ENCODE measurements at regions not wholly inside any gene's neighbourhood (a gene's known extent, or its start where the extent isn't known, plus 50 kb on each side); places are given as distances from the start of the nearest gene placed in this dataset.

DNA sequence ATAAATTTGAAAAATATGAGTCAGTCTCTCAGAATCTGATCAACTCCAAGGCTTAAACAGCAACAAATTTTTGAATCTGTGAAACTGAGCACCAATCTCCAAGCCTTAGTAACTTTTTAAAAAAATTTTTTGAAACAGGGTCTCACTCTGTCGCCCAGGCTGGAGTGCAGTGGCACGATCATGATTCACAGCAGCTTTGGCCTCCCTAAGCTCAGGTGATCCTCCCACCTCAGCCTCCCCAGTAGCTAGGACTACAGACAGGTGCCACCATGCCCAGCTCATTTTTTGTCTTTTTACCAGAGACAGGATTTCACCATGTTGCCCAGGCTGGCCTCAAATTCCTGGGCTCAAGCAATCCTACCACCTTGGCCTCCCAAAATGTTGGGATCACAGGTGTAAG lies 207.9 kb upstream of the TCF21 start:
- Histone ChIP-seq H3K79me2 (replicated peaks; ENCODE audit: insufficient read depth, low read length) (no peaks in the 10 kb centered on the region), H3K9ac (ENCODE audit: low read length) (no peak overlapping the region), H3F3A (ENCODE audit: insufficient read depth, low read length, poor library complexity, severe bottlenecking) (no peaks in the 10 kb centered on the region), H3K36me3 (ENCODE audit: insufficient read depth, low read length) (no peaks in the 10 kb centered on the region), H2AFZ (ENCODE audit: low read depth, low read length) (no peak overlapping the region), H3K27me3 (ENCODE audit: insufficient read depth, low read depth, low read length) (no peaks in the 10 kb centered on the region), H3K9me3 (ENCODE audit: low read length) (no peaks in the 10 kb centered on the region), H4K20me1 (ENCODE audit: insufficient read depth) (no peaks in the 10 kb centered on the region), H3K27ac (ENCODE audit: low read length) (no peak overlapping the region), H3K9me2 (ENCODE audit: insufficient read depth, low read length) (no peaks in the 10 kb centered on the region), H3K4me2 (ENCODE audit: low read length) (no peak overlapping the region), H3K4me3 (ENCODE audit: low read length) (no peak overlapping the region)
- TF ChIP-seq CTCF (IDR thresholded peaks at IDR 0.05; ENCODE audit: poor library complexity, severe bottlenecking), result no peak
- no peak for TF ChIP-seq EZH2 (IDR thresholded peaks at IDR 0.05; ENCODE audit: borderline replicate concordance, insufficient read depth, low read length, poor library complexity, severe bottlenecking)
- TF ChIP-seq POLR2AphosphoS5 (IDR thresholded peaks at IDR 0.05), result no peak
- TF ChIP-seq EP300 (conservative IDR thresholded peaks at IDR 0.05; ENCODE audit: poor library complexity, severe bottlenecking), result no peak
- TF ChIP-seq, protein P1, sequence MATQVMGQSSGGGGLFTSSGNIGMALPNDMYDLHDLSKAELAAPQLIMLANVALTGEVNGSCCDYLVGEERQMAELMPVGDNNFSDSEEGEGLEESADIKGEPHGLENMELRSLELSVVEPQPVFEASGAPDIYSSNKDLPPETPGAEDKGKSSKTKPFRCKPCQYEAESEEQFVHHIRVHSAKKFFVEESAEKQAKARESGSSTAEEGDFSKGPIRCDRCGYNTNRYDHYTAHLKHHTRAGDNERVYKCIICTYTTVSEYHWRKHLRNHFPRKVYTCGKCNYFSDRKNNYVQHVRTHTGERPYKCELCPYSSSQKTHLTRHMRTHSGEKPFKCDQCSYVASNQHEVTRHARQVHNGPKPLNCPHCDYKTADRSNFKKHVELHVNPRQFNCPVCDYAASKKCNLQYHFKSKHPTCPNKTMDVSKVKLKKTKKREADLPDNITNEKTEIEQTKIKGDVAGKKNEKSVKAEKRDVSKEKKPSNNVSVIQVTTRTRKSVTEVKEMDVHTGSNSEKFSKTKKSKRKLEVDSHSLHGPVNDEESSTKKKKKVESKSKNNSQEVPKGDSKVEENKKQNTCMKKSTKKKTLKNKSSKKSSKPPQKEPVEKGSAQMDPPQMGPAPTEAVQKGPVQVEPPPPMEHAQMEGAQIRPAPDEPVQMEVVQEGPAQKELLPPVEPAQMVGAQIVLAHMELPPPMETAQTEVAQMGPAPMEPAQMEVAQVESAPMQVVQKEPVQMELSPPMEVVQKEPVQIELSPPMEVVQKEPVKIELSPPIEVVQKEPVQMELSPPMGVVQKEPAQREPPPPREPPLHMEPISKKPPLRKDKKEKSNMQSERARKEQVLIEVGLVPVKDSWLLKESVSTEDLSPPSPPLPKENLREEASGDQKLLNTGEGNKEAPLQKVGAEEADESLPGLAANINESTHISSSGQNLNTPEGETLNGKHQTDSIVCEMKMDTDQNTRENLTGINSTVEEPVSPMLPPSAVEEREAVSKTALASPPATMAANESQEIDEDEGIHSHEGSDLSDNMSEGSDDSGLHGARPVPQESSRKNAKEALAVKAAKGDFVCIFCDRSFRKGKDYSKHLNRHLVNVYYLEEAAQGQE (IDR thresholded peaks at IDR 0.05; ENCODE audit: borderline replicate concordance), result no peak
- no peak for TF ChIP-seq TAF1 (IDR thresholded peaks at IDR 0.05; ENCODE audit: low read depth)
- no peak for TF ChIP-seq SMC3 (conservative IDR thresholded peaks at IDR 0.05; ENCODE audit: poor library complexity)
- no peak for TF ChIP-seq MXI1 (conservative IDR thresholded peaks at IDR 0.05; ENCODE audit: poor library complexity, severe bottlenecking)
- TF ChIP-seq RAD21 (conservative IDR thresholded peaks at IDR 0.05), result no peak

GRCh38 chr6:133681891-133682290 lies 207.0 kb upstream of the TCF21 start:
- H3K36me3 ChIP-seq (ENCODE audit: insufficient read depth, low read length), result no peaks in the 10 kb centered on the region
- no peak overlapping the region for H3K9ac ChIP-seq (ENCODE audit: low read length)
- H3K79me2 ChIP-seq (replicated peaks; ENCODE audit: insufficient read depth, low read length), result no peaks in the 10 kb centered on the region
- no peaks in the 10 kb centered on the region for H3K9me3 ChIP-seq (ENCODE audit: low read length)
- no peak overlapping the region for H2AFZ ChIP-seq (ENCODE audit: low read depth, low read length)
- no peaks in the 10 kb centered on the region for H3K9me2 ChIP-seq (ENCODE audit: insufficient read depth, low read length)
- H3K4me3 ChIP-seq (ENCODE audit: low read length), result no peak overlapping the region
- no peaks in the 10 kb centered on the region for H4K20me1 ChIP-seq (ENCODE audit: insufficient read depth)
- no peak overlapping the region for H3K4me2 ChIP-seq (ENCODE audit: low read length)
- no peak overlapping the region for H3K27ac ChIP-seq (ENCODE audit: low read length)
- TF ChIP-seq POLR2AphosphoS5 (IDR thresholded peaks at IDR 0.05) (no peak), EP300 (conservative IDR thresholded peaks at IDR 0.05; ENCODE audit: poor library complexity, severe bottlenecking) (no peak), SMC3 (conservative IDR thresholded peaks at IDR 0.05; ENCODE audit: poor library complexity) (no peak), TAF1 (IDR thresholded peaks at IDR 0.05; ENCODE audit: low read depth) (no peak), RAD21 (conservative IDR thresholded peaks at IDR 0.05) (no peak), CTCF (IDR thresholded peaks at IDR 0.05; ENCODE audit: poor library complexity, severe bottlenecking) (no peak), EZH2 (IDR thresholded peaks at IDR 0.05; ENCODE audit: borderline replicate concordance, insufficient read depth, low read length, poor library complexity, severe bottlenecking) (no peak), MXI1 (conservative IDR thresholded peaks at IDR 0.05; ENCODE audit: poor library complexity, severe bottlenecking) (no peak)
- TF ChIP-seq, protein P1 (IDR thresholded peaks at IDR 0.05; ENCODE audit: borderline replicate concordance), result no peak
- no peaks in the 10 kb centered on the region for H3F3A ChIP-seq (ENCODE audit: insufficient read depth, low read length, poor library complexity, severe bottlenecking)
- H3K27me3 ChIP-seq (ENCODE audit: insufficient read depth, low read depth, low read length), result no peaks in the 10 kb centered on the region

All from neural cell (in vitro differentiated cells).